ENCODE measurements at regions not wholly inside any gene's neighbourhood (a gene's known extent, or its start where the extent isn't known, plus 50 kb on each side); places are given as distances from the start of the nearest gene placed in this dataset.

DNA sequence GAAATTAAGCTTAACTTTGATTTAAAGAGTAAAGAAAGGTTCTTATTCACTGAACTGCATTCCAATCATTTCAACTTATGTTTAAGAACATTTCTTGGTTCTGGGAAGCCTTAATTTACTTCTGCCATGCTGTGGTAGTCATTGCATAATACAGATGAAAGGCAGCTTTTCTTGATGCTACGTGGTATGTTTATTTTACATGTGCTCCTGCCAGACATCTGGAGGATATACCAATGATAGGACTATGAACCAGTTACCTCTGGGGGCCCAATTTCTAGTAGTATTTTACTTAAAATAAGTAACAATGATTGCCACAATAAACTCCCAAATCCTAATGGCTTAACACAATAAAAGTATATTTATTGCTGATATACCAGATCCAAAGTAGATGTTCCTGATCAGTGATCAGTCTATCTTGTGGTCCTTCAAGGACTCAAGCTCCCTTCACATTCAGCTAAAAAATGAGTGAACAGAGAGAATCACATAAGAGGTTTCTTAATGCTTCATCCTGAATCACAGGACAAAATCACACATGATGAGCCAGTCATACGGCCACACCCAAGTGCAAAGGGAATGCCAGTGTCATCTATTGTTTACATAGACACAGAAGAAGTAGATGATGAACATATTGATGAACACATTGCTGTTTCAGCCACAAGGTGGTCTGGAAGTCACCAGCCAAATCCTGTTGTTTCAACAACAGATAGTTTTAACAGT lies 56.5 kb upstream of the CCN2 start:
- ATAC-seq (peak in 1 of 4 donors; percentile 24), DNase-seq (no peak)
- Histone ChIP-seq H3K36me3 (no peaks in the 10 kb centered on the region), H3K9me3 (no peaks in the 10 kb centered on the region), H3K27me3 (no peaks in the 10 kb centered on the region), H3K4me1 (no peaks in the 10 kb centered on the region), H3K27ac (no peak overlapping the region), H3K4me3 (no peak overlapping the region)
- TF ChIP-seq POLR2A (IDR thresholded peaks at IDR 0.05), result no peak
- TF ChIP-seq, protein P1, sequence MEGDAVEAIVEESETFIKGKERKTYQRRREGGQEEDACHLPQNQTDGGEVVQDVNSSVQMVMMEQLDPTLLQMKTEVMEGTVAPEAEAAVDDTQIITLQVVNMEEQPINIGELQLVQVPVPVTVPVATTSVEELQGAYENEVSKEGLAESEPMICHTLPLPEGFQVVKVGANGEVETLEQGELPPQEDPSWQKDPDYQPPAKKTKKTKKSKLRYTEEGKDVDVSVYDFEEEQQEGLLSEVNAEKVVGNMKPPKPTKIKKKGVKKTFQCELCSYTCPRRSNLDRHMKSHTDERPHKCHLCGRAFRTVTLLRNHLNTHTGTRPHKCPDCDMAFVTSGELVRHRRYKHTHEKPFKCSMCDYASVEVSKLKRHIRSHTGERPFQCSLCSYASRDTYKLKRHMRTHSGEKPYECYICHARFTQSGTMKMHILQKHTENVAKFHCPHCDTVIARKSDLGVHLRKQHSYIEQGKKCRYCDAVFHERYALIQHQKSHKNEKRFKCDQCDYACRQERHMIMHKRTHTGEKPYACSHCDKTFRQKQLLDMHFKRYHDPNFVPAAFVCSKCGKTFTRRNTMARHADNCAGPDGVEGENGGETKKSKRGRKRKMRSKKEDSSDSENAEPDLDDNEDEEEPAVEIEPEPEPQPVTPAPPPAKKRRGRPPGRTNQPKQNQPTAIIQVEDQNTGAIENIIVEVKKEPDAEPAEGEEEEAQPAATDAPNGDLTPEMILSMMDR (IDR thresholded peaks at IDR 0.05), result no peak
- intact Hi-C loops (cut with DNase I), result no loop called here
- 57% methylated on average over 2 of the region's 2 CpGs for WGBS (ENCODE audit: insufficient coverage, low coverage, low lambda C conversion rate, missing lambda C conversion rate)

DNA sequence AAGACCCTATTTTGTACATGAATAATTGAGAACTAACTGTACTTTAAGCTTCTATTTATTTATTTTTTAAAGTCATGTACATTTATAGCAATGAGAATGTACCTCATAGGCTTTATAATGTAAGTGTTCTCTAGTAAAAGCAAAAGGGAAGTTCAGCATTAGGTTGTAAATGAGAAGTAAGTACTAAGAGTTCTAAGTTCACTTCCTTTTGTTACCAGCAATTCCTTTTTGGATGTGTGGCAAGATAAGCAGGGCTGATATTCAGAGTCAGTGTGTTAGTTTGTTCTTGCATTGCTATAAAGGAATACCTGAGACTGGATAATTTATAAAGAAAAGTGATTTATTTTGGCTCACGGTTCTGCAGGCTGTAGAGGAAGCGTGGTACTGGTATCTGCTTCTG lies 54.0 kb upstream of the CCN2 start:
- Histone ChIP-seq H3K27ac (no peak overlapping the region), H3K4me1 (no peaks in the 10 kb centered on the region), H3K4me3 (no peak overlapping the region), H3K36me3 (no peaks in the 10 kb centered on the region), H3K27me3 (no peaks in the 10 kb centered on the region), H3K9me3 (no peaks in the 10 kb centered on the region)
- TF ChIP-seq, protein P1 (IDR thresholded peaks at IDR 0.05), result no peak
- no peak for TF ChIP-seq POLR2A (IDR thresholded peaks at IDR 0.05)
- intact Hi-C loops (cut with DNase I), result no loop called here
- ATAC-seq, result peak in 1 of 4 donors; percentile 51
- 68% methylated on average over 2 of the region's 2 CpGs for WGBS (ENCODE audit: insufficient coverage, low coverage, low lambda C conversion rate, missing lambda C conversion rate)
- no peak for DNase-seq

DNA sequence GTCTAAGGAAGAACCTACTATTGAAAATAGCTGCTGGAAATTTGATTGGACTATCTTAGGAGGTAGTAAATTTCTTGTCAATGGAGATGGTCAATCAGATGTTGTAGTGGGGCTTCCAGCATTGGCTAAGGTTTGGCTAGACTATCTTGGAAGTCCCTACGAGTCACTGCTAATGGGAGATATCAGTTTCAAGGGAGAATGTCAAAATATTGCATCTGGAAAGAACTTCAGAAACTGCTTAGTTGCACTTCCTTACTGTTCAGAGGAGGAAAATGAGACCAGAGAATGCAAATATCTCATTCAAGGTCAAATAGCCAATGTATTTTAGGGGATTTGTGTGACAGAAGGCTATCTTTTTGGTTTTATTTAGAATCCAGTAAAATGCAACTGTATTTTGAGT lies 53.5 kb upstream of the CCN2 start:
- H3K9me3 ChIP-seq, result no peaks in the 10 kb centered on the region
- H3K36me3 ChIP-seq, result no peaks in the 10 kb centered on the region
- intact Hi-C loops (cut with DNase I), result no loop called here
- H3K4me3 ChIP-seq, result no peak overlapping the region
- H3K27ac ChIP-seq, result no peak overlapping the region
- TF ChIP-seq POLR2A (IDR thresholded peaks at IDR 0.05), result no peak
- TF ChIP-seq, protein P1 (IDR thresholded peaks at IDR 0.05), result no peak
- WGBS (ENCODE audit: insufficient coverage, low coverage, low lambda C conversion rate, missing lambda C conversion rate), result 50% methylated on average over 1 of the region's 1 CpG
- H3K4me1 ChIP-seq, result no peaks in the 10 kb centered on the region
- H3K27me3 ChIP-seq, result no peaks in the 10 kb centered on the region
- DNase-seq (no peak), ATAC-seq (peak in 1 of 4 donors; percentile 46)

DNA sequence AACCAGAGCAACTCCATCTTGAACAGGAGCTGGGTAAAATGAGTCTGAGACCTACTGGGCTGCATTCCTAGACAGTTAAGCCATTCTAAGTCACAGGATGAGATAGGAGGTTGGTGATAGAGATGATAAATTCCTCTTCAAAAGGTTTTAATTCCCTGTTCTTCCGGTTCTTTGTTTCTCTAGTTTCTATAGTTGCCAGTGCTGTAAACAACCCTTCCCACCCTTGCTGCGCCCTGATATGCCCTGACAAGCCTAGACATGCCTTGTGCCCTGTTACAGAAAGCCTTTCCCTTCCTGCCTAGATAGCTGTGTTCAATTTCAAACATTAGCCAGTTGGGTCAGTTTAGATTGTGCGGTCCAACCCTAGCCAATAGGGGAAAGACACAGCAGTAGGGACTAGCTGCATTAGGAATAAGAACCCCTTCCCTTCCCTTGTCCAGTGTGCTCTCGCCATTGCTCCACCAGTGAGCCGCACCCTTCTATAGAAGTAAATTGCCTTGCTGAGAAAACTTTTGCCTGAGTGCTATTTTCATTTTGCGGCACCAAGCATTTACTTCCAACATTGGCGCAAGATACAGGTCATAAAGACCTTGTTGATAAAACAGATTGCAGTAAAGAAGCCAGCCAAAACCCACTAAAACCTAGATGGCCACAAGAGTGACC lies 52.5 kb upstream of the CCN2 start:
- intact Hi-C loops (cut with DNase I), result no loop called here
- no peak overlapping the region for H3K4me3 ChIP-seq
- DNase-seq (no peak), ATAC-seq (no peak)
- no peaks in the 10 kb centered on the region for H3K4me1 ChIP-seq
- TF ChIP-seq, protein P1 (IDR thresholded peaks at IDR 0.05), result no peak
- TF ChIP-seq POLR2A (IDR thresholded peaks at IDR 0.05), result no peak
- H3K27ac ChIP-seq, result no peak overlapping the region
- no peaks in the 10 kb centered on the region for H3K27me3 ChIP-seq
- no peaks in the 10 kb centered on the region for H3K9me3 ChIP-seq
- 96% methylated on average over 7 of the region's 7 CpGs for WGBS (ENCODE audit: insufficient coverage, low coverage, low lambda C conversion rate, missing lambda C conversion rate)
- no peaks in the 10 kb centered on the region for H3K36me3 ChIP-seq

MicroRNA genes in the stretch of these regions (microRNA counts, 767-probe panel; counts per million panel counts)
- 237 counts per million for microRNA hsa-miR-548aj-3p

Small RNA genes lying in the stretch of these regions (microRNA-seq; reads per million reads assigned to microRNA genes)
- gene MIR548AJ1, result 0 reads per million in 2 donors

Small RNA genes lying in the stretch of these regions (small RNA-seq; reads per million reads assigned to genes)
- 0 reads per million in 2 experiments for gene MIR548AJ1
